Right atrium auricular region (tissue), 2 donors: ENCODE measurements at regions not wholly inside any gene's neighbourhood (a gene's known extent, or its start where the extent isn't known, plus 50 kb on each side); places are given as distances from the start of the nearest gene placed in this dataset.

Experiments
- DNase-seq: peaks from one replicate; pipeline ENCODE4 v3.0.0-alpha.2; 2019; ENCODE audit warnings: low spot score
- H3K27ac ChIP-seq, 2 donors: fragments of 200-600 bp; sonication (generic); 1 replicate in 1 of 2; 2 replicates in 1 of 2; pipeline ENCODE4 v1.5.1; 2016 to 2019
- H3K27me3 ChIP-seq, 2 donors: fragments of 200-600 bp; sonication (generic); one replicate each; pipeline versions ENCODE4 v1.5.1 to v1.6.0; 2017 to 2019
- H3K36me3 ChIP-seq: fragments of 200-600 bp; sonication (generic); one replicate; pipeline ENCODE4 v1.5.1; 2016
- H3K4me1 ChIP-seq, 2 donors: fragments of 200-600 bp; sonication (generic); one replicate each; pipeline versions ENCODE4 v1.5.1 to v1.6.0; 2017 to 2019
- H3K4me3 ChIP-seq, 2 donors: fragments of 200-600 bp; sonication (generic); 1 replicate in 1 of 2; 2 replicates in 1 of 2; pipeline ENCODE4 v1.5.1; 2017 to 2019; ENCODE audit warnings: mild to moderate bottlenecking in 1 of 2, moderate library complexity in 1 of 2
- H3K9me3 ChIP-seq, 2 donors: fragments of 200-600 bp; sonication (generic); one replicate each; pipeline ENCODE4 v1.5.1; 2019
- TF ChIP-seq, protein P1 (sequence below), 2 donors: fragments of 200-600 bp; sonication (generic); IDR thresholded peaks; one replicate each; pipeline ENCODE4 v1.5.1; 2019; ENCODE audit warnings: antibody characterized with exemption in 2 of 2

DNA sequence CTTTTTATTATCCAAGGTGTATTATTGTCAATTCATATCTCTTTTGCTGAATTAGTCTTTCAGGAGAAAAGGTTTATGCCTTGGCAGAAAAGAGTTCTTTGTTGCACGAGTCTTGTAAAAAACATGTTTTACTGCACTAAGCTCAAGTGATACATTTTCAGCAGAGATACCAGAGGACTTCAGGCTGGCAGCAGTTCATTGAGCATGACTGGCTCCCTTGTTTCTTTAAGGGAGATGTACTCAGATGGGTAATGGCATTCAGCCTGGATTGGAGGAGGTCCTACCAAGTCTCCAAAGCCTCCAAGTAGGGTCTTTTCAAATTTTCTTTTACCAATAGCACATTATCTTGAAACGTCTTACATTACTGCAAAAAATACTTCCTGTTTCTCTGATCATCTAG lies 400.1 kb downstream of the NSUN3 start:
- Histone ChIP-seq H3K27me3 (no peaks in the 10 kb centered on the region), H3K36me3 (no peaks in the 10 kb centered on the region), H3K4me3 (no peak overlapping the region), H3K27ac (no peak overlapping the region), H3K4me1 (no peaks in the 10 kb centered on the region), H3K9me3 (peaks cover 0 to 4% of the 10 kb centered on the region in 2 donors)
- TF ChIP-seq, protein P1, sequence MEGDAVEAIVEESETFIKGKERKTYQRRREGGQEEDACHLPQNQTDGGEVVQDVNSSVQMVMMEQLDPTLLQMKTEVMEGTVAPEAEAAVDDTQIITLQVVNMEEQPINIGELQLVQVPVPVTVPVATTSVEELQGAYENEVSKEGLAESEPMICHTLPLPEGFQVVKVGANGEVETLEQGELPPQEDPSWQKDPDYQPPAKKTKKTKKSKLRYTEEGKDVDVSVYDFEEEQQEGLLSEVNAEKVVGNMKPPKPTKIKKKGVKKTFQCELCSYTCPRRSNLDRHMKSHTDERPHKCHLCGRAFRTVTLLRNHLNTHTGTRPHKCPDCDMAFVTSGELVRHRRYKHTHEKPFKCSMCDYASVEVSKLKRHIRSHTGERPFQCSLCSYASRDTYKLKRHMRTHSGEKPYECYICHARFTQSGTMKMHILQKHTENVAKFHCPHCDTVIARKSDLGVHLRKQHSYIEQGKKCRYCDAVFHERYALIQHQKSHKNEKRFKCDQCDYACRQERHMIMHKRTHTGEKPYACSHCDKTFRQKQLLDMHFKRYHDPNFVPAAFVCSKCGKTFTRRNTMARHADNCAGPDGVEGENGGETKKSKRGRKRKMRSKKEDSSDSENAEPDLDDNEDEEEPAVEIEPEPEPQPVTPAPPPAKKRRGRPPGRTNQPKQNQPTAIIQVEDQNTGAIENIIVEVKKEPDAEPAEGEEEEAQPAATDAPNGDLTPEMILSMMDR (IDR thresholded peaks at IDR 0.05): no peak
- DNase-seq: no peak

DNA sequence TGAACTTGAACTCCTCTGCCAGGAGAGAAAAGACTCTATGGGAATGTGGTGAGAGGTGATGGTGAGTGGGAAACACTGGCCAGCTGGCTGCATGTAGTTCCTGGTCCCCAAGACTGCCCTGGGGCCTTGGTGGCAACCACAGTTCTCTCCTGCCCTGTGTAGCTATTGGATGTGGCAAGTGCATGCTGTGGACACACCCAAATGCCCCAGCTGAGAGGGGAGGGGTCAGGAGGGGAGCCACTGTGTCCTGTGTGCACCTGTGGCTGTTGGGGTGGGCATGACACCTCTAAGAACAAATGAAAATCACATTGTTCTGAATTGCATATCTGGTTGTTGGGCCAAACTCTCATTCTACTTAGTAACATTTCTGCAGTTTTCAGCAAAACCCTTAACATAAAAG lies 409.6 kb downstream of the NSUN3 start:
- Histone ChIP-seq H3K9me3 (peaks cover 0 to 15% of the 10 kb centered on the region in 2 donors), H3K36me3 (no peaks in the 10 kb centered on the region), H3K27me3 (no peaks in the 10 kb centered on the region), H3K27ac (no peak overlapping the region), H3K4me3 (no peak overlapping the region), H3K4me1 (no peaks in the 10 kb centered on the region)
- TF ChIP-seq, protein P1 (IDR thresholded peaks at IDR 0.05): no peak
- DNase-seq: no peak

DNA sequence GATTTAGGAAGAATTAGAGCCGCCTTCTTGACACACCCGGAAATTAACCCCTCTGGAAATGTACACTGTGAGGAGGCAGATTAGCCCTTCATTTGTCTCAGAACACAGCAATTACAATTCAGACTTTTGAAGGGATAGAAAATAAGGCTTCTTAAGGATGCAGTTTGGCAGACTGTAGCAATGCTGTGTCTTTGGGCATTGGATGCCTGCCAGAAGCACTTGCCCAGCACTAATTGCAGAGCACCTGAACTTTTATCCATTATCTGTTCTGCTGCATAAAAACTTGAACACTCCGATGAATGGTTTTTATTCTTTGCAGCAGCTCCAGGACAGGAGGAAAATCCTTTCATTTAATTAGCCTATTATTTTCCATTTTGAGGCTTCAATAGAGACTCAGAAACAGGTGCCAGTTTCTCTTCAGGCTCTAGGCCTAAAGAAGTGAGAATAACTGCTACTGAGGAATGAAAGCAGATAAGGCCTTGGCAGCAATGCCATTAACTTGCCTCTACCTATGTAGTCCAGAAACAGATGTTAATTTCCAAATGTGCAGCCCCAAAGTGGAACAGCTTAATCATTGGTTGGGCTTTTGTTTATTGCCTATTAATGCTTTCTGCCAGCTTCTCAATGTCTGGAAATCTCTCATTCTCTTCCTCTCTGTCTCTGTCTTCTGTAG lies 418.5 kb downstream of the NSUN3 start:
- Histone ChIP-seq H3K9me3 (peaks cover 0 to 7% of the 10 kb centered on the region in 2 donors), H3K4me1 (no peaks in the 10 kb centered on the region), H3K36me3 (no peaks in the 10 kb centered on the region), H3K4me3 (no peak overlapping the region), H3K27ac (no peak overlapping the region), H3K27me3 (no peaks in the 10 kb centered on the region)
- no peak for DNase-seq
- TF ChIP-seq, protein P1 (IDR thresholded peaks at IDR 0.05): no peak

DNA sequence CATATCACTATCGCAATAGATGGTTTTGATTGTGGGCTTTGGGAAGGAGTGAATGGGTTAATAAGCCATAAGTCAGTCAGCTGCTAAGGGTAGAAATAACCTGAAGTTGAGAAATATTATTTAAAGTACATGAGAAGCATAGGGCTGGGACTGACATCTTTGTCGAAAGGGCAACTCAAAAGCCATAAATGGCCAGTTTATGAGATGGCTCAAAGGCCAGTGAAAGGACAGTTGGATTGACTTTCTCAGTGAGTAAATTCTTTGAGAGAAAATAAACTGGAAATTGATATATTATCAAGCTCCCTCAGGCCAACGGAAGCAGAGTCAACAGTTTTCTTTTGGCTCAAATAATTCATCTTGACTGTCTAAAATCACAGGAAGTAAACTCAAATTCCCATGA lies 419.8 kb downstream of the NSUN3 start:
- H3K27me3 ChIP-seq: no peaks in the 10 kb centered on the region
- H3K9me3 ChIP-seq: no peaks in the 10 kb centered on the region
- no peak overlapping the region for H3K4me3 ChIP-seq
- H3K27ac ChIP-seq: no peak overlapping the region
- no peaks in the 10 kb centered on the region for H3K36me3 ChIP-seq
- TF ChIP-seq, protein P1 (IDR thresholded peaks at IDR 0.05): no peak
- no peak for DNase-seq
- H3K4me1 ChIP-seq: no peaks in the 10 kb centered on the region

DNA sequence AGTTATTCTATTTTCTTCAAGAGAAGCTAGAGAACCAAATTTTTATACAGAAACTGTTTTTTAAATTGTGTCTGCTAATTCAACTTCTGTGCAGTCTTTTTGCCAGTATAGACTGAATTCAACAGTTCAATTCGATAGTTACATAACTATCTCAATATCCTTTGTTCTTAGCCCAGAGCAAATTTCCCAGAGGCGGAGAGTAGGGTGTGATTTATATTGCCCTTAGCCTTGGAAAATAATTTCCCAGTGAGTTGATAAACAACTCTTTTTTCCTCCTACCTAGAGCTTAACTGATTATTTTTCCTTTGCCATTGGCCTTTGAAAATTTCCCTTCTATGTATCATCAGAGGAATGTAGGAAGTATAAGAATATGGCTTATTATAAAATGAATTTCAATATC lies 420.5 kb downstream of the NSUN3 start:
- TF ChIP-seq, protein P1 (IDR thresholded peaks at IDR 0.05): no peak

DNA sequence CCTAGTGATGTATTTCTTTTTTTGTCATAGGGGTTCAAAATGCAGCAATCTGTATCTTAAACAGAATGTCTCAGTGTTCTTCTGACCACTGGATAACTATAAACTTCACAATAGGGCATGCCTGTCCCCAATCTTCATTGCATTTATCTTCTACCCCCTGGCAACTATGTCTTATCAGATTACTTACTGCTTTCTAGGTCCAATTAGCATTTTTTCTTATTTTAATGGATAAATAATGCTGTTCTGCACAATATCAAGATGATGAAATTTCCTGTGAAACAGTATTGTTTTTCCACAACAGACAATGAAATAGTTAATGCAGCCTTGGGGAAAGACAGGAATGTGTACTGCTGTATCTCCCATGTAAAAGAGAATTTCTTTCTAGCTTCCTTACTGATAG lies 432.1 kb downstream of the NSUN3 start:
- TF ChIP-seq, protein P1 (IDR thresholded peaks at IDR 0.05): no peak

More for the DNA sequence above, 420.5 kb downstream of the NSUN3 start:
- H3K4me3 ChIP-seq: no peak overlapping the region
- no peaks in the 10 kb centered on the region for H3K36me3 ChIP-seq
- no peaks in the 10 kb centered on the region for H3K9me3 ChIP-seq
- H3K27ac ChIP-seq: no peak overlapping the region
- no peaks in the 10 kb centered on the region for H3K27me3 ChIP-seq
- no peak for DNase-seq
- no peaks in the 10 kb centered on the region for H3K4me1 ChIP-seq

More for the DNA sequence above, 432.1 kb downstream of the NSUN3 start:
- no peaks in the 10 kb centered on the region for H3K27me3 ChIP-seq
- no peaks in the 10 kb centered on the region for H3K9me3 ChIP-seq
- no peak overlapping the region for H3K4me3 ChIP-seq
- H3K27ac ChIP-seq: no peak overlapping the region
- H3K4me1 ChIP-seq: no peaks in the 10 kb centered on the region
- no peak for DNase-seq
- no peaks in the 10 kb centered on the region for H3K36me3 ChIP-seq
